ENCODE measurements at regions not wholly inside any gene's neighbourhood (a gene's known extent, or its start where the extent isn't known, plus 50 kb on each side); places are given as distances from the start of the nearest gene placed in this dataset.
"Not testable (repeated sequence)": the region's sequence is repeated elsewhere in the genome, so short reads cannot be mapped to it uniquely, and the experiment has no call there.

DNA sequence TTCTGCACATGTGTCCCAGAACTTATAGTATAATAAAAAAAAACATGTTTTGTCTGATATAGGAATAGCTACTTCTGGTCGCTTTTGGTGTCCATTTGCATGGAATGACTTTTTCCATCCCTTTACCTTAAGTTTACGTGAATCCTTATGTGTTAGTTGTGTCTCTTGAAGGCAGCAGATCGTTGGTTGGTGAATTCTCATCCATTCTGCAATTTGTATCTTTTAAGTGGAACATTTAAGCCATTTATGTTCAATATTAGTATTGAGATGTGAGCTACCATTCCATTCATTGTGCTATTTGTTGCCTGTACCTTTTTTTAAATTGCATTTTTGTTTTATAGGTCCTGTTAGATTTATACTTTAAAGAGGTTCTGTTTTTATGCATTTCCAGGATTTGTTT is 55.1 kb upstream of the PHIP start:
- no peak overlapping the region for H3K4me3 ChIP-seq (replicated peaks in 1 of 4; ENCODE audit: control extremely low read depth in 1 of 4, insufficient read depth in 1 of 4, low read depth in 3 of 4, low read length in 4 of 4)
- no peaks in the 10 kb centered on the region for H4K20me1 ChIP-seq (ENCODE audit: control insufficient read depth, extremely low read depth, insufficient read depth, low read length)
- H3K27ac ChIP-seq (ENCODE audit: insufficient read depth, low read length): no peak overlapping the region
- no peak for TF ChIP-seq CTCF (conservative IDR thresholded peaks at IDR 0.05 in 1 of 2, IDR thresholded peaks at IDR 0.05 in 1 of 2; ENCODE audit: low read depth in 1 of 2, low read length in 2 of 2)
- no peak for TF ChIP-seq EZH2 (IDR thresholded peaks at IDR 0.05; ENCODE audit: low read length, missing control alignments)
- no peak overlapping the region for H3K4me2 ChIP-seq (ENCODE audit: extremely low read depth, insufficient read depth, low read length)
- DNase-seq (ENCODE audit: low read depth in 2 of 2): no peak
- H3K9ac ChIP-seq (ENCODE audit: insufficient read depth, low read length): no peak overlapping the region
- H3K79me2 ChIP-seq (ENCODE audit: control insufficient read depth, insufficient read depth, low read length): no peaks in the 10 kb centered on the region
- no peaks in the 10 kb centered on the region for H3K4me1 ChIP-seq (ENCODE audit: control insufficient read depth, extremely low read depth, insufficient read depth, low read length)
- H3K9me3 ChIP-seq (ENCODE audit: control insufficient read depth, insufficient read depth, low read depth, low read length): no peaks in the 10 kb centered on the region
- H2AFZ ChIP-seq (ENCODE audit: low read length): no peak overlapping the region
- no peaks in the 10 kb centered on the region for H3K27me3 ChIP-seq (ENCODE audit: control insufficient read depth, insufficient read depth, low read length)
- H3K36me3 ChIP-seq (ENCODE audit: control insufficient read depth, insufficient read depth, low read length): no peaks in the 10 kb centered on the region

DNA sequence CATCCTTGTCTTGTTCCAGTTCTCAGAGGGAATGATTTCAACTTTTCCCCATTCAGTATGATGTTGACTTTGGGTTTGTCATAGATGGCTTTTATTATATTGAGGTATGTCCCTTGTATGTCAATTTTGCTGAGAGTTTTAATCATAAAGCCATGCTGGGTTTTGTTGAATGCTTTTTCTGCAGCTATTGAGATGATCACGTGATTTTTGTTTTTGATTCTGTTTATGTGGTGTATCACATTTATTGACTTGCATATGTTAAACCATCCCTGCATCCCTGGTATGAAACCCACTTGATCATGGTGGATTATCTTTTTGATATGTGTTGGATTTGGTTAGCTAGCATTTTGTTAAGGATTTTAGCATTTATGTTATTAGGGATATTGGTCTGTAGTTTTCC is 53.2 kb upstream of the PHIP start:
- H3K4me3 ChIP-seq (replicated peaks in 1 of 4; ENCODE audit: control extremely low read depth in 1 of 4, insufficient read depth in 1 of 4, low read depth in 3 of 4, low read length in 4 of 4): not testable (repeated sequence)

More for the DNA sequence above, 53.2 kb upstream of the PHIP start:
- H3K9me3 ChIP-seq (ENCODE audit: control insufficient read depth, insufficient read depth, low read depth, low read length); H3K36me3 ChIP-seq (ENCODE audit: control insufficient read depth, insufficient read depth, low read length); H3K27ac ChIP-seq (ENCODE audit: insufficient read depth, low read length); H3K79me2 ChIP-seq (ENCODE audit: control insufficient read depth, insufficient read depth, low read length); H3K4me2 ChIP-seq (ENCODE audit: extremely low read depth, insufficient read depth, low read length); H3K4me1 ChIP-seq (ENCODE audit: control insufficient read depth, extremely low read depth, insufficient read depth, low read length); DNase-seq (ENCODE audit: low read depth in 2 of 2); H4K20me1 ChIP-seq (ENCODE audit: control insufficient read depth, extremely low read depth, insufficient read depth, low read length); H2AFZ ChIP-seq (ENCODE audit: low read length); H3K27me3 ChIP-seq (ENCODE audit: control insufficient read depth, insufficient read depth, low read length); H3K9ac ChIP-seq (ENCODE audit: insufficient read depth, low read length): not testable (repeated sequence)

All from fibroblast of lung (primary cell).